Activated naive CD4-positive, alpha-beta T cell treated with anti-CD3 and anti-CD28 coated beads, Interleukin-2, amount 50 U/mL, for 24 hours (primary cell): ENCODE measurements at regions not wholly inside any gene's neighbourhood (a gene's known extent, or its start where the extent isn't known, plus 50 kb on each side); places are given as distances from the start of the nearest gene placed in this dataset.

Experiments used
- H3K27ac Mint-ChIP-seq: one replicate; pipeline ENCODE4 v1.8.0; 2021; ENCODE audit warnings: mild to moderate bottlenecking, mixed read lengths
- H3K27me3 Mint-ChIP-seq: one replicate; pipeline ENCODE4 v1.8.0; 2021; ENCODE audit warnings: mixed read lengths
- H3K36me3 Mint-ChIP-seq: one replicate; pipeline ENCODE4 v1.8.0; 2021; ENCODE audit warnings: mixed read lengths
- H3K4me1 Mint-ChIP-seq: one replicate; pipeline ENCODE4 v1.8.0; 2021; ENCODE audit warnings: mixed read lengths
- H3K4me3 Mint-ChIP-seq: one replicate; pipeline ENCODE4 v1.8.0; 2021; ENCODE audit warnings: mild to moderate bottlenecking, mixed read lengths
- H3K9me3 Mint-ChIP-seq: one replicate; pipeline ENCODE4 v1.8.0; 2021; ENCODE audit warnings: mixed read lengths

- Mint-ChIP-seq H3K27ac (peak overlapping the region; percentile 86), H3K9me3 (peaks cover 24% of the 10 kb centered on the region), H3K4me3 (no peak overlapping the region), H3K27me3 (no peaks in the 10 kb centered on the region), H3K4me1 (peaks cover 81% of the 10 kb centered on the region), H3K36me3 (peaks cover 19% of the 10 kb centered on the region)
Measured at GRCh38 chr12:92007787-92008186, 137.9 kb downstream of the BTG1 start.

GRCh38 chr12:92003701-92004100 is 141.9 kb downstream of the BTG1 start:
- Mint-ChIP-seq H3K4me3 (peak overlapping the region; percentile 24), H3K36me3 (peaks cover 33% of the 10 kb centered on the region), H3K4me1 (peaks cover 71% of the 10 kb centered on the region), H3K27ac (peak overlapping the region; percentile 46), H3K9me3 (peaks cover 27% of the 10 kb centered on the region), H3K27me3 (no peaks in the 10 kb centered on the region)

GRCh38 chr12:92002673-92003382 is 142.8 kb downstream of the BTG1 start:
- H3K27ac Mint-ChIP-seq, result peak overlapping the region; percentile 56
- H3K36me3 Mint-ChIP-seq, result peaks cover 41% of the 10 kb centered on the region
- peaks cover 36% of the 10 kb centered on the region for H3K9me3 Mint-ChIP-seq
- no peaks in the 10 kb centered on the region for H3K27me3 Mint-ChIP-seq
- peaks cover 74% of the 10 kb centered on the region for H3K4me1 Mint-ChIP-seq
- peak overlapping the region; percentile 51 for H3K4me3 Mint-ChIP-seq

GRCh38 chr12:92002195-92002649 is 143.4 kb downstream of the BTG1 start:
- Mint-ChIP-seq H3K4me3 (peak overlapping the region; percentile 51), H3K4me1 (peaks cover 71% of the 10 kb centered on the region), H3K27ac (peak overlapping the region; percentile 56), H3K9me3 (peaks cover 33% of the 10 kb centered on the region), H3K36me3 (peaks cover 38% of the 10 kb centered on the region), H3K27me3 (no peaks in the 10 kb centered on the region)

- no peak overlapping the region for H3K4me3 Mint-ChIP-seq
- H3K27me3 Mint-ChIP-seq, result no peaks in the 10 kb centered on the region
- peaks cover 74% of the 10 kb centered on the region for H3K4me1 Mint-ChIP-seq
- peaks cover 31% of the 10 kb centered on the region for H3K36me3 Mint-ChIP-seq
- H3K9me3 Mint-ChIP-seq, result peaks cover 28% of the 10 kb centered on the region
- H3K27ac Mint-ChIP-seq, result no peak overlapping the region
Measured at GRCh38 chr12:92000597-92000996, 145.0 kb downstream of the BTG1 start.

- no peaks in the 10 kb centered on the region for H3K27me3 Mint-ChIP-seq
- H3K27ac Mint-ChIP-seq, result peak overlapping the region; percentile 54
- H3K4me1 Mint-ChIP-seq, result peaks cover 73% of the 10 kb centered on the region
- no peak overlapping the region for H3K4me3 Mint-ChIP-seq
- H3K36me3 Mint-ChIP-seq, result peaks cover 31% of the 10 kb centered on the region
- peaks cover 28% of the 10 kb centered on the region for H3K9me3 Mint-ChIP-seq
Measured at GRCh38 chr12:91999823-92000222, 145.8 kb downstream of the BTG1 start.

- Mint-ChIP-seq H3K9me3 (peaks cover 27% of the 10 kb centered on the region), H3K27me3 (no peaks in the 10 kb centered on the region), H3K36me3 (peaks cover 32% of the 10 kb centered on the region), H3K27ac (peak overlapping the region; percentile 33), H3K4me3 (no peak overlapping the region), H3K4me1 (peaks cover 72% of the 10 kb centered on the region)
Measured at GRCh38 chr12:91998316-91998715, 147.3 kb downstream of the BTG1 start.

- peaks cover 24% of the 10 kb centered on the region for H3K9me3 Mint-ChIP-seq
- H3K4me3 Mint-ChIP-seq, result no peak overlapping the region
- no peak overlapping the region for H3K27ac Mint-ChIP-seq
- H3K4me1 Mint-ChIP-seq, result peaks cover 76% of the 10 kb centered on the region
- H3K36me3 Mint-ChIP-seq, result peaks cover 27% of the 10 kb centered on the region
- no peaks in the 10 kb centered on the region for H3K27me3 Mint-ChIP-seq
Measured at GRCh38 chr12:91994208-91994797, 151.3 kb downstream of the BTG1 start.

GRCh38 chr12:91993287-91994017 is 152.2 kb downstream of the BTG1 start:
- Mint-ChIP-seq H3K36me3 (peaks cover 24% of the 10 kb centered on the region), H3K4me3 (no peak overlapping the region), H3K27ac (peak overlapping the region; percentile 76)

GRCh38 chr12:91991399-91992187 is 154.1 kb downstream of the BTG1 start:
- no peaks in the 10 kb centered on the region for H3K27me3 Mint-ChIP-seq
- H3K9me3 Mint-ChIP-seq, result peaks cover 6% of the 10 kb centered on the region
- H3K4me3 Mint-ChIP-seq, result peak overlapping the region; percentile 30
- peaks cover 21% of the 10 kb centered on the region for H3K36me3 Mint-ChIP-seq
- peaks cover 83% of the 10 kb centered on the region for H3K4me1 Mint-ChIP-seq
- no peak overlapping the region for H3K27ac Mint-ChIP-seq

More at GRCh38 chr12:91993287-91994017, 152.2 kb downstream of the BTG1 start:
- Mint-ChIP-seq H3K4me1 (peaks cover 82% of the 10 kb centered on the region), H3K27me3 (no peaks in the 10 kb centered on the region), H3K9me3 (peaks cover 20% of the 10 kb centered on the region)

GRCh38 chr12:91990525-91990924 is 155.1 kb downstream of the BTG1 start:
- Mint-ChIP-seq H3K36me3 (peaks cover 21% of the 10 kb centered on the region), H3K27me3 (no peaks in the 10 kb centered on the region), H3K4me1 (peaks cover 94% of the 10 kb centered on the region), H3K27ac (peak overlapping the region; percentile 88), H3K4me3 (peak overlapping the region; percentile 15), H3K9me3 (peaks cover 6% of the 10 kb centered on the region)

- Mint-ChIP-seq H3K9me3 (peaks cover 6% of the 10 kb centered on the region), H3K27ac (no peak overlapping the region), H3K36me3 (peaks cover 21% of the 10 kb centered on the region), H3K4me1 (peaks cover 92% of the 10 kb centered on the region), H3K27me3 (no peaks in the 10 kb centered on the region), H3K4me3 (no peak overlapping the region)
Measured at GRCh38 chr12:91989143-91989542, 156.5 kb downstream of the BTG1 start.

GRCh38 chr12:91988086-91988923 is 157.3 kb downstream of the BTG1 start:
- Mint-ChIP-seq H3K27ac (no peak overlapping the region), H3K27me3 (no peaks in the 10 kb centered on the region), H3K36me3 (peaks cover 17% of the 10 kb centered on the region), H3K4me3 (no peak overlapping the region), H3K9me3 (peaks cover 3% of the 10 kb centered on the region), H3K4me1 (peaks cover 84% of the 10 kb centered on the region)

- H3K27me3 Mint-ChIP-seq, result no peaks in the 10 kb centered on the region
- no peak overlapping the region for H3K27ac Mint-ChIP-seq
- peaks cover 85% of the 10 kb centered on the region for H3K4me1 Mint-ChIP-seq
- no peak overlapping the region for H3K4me3 Mint-ChIP-seq
- H3K36me3 Mint-ChIP-seq, result peaks cover 11% of the 10 kb centered on the region
- peaks cover 9% of the 10 kb centered on the region for H3K9me3 Mint-ChIP-seq
Measured at GRCh38 chr12:91986084-91986483, 159.6 kb downstream of the BTG1 start.
